Adrenal gland (tissue), 9 donors: ENCODE measurements at regions not wholly inside any gene's neighbourhood (a gene's known extent, or its start where the extent isn't known, plus 50 kb on each side); places are given as distances from the start of the nearest gene placed in this dataset.
"Not testable (repeated sequence)": the region's sequence is repeated elsewhere in the genome, so short reads cannot be mapped to it uniquely, and the experiment has no call there.

Experiments used
- DNase-seq, 7 donors: peaks; one replicate each; pipeline ENCODE4 v3.0.0-alpha.2; 2019 to 2020
- H3K27ac ChIP-seq, 5 donors: fragments of 200-600 bp; sonication (generic) in 4 of 5; 1 replicate in 3 of 5; 2 replicates in 2 of 5; pipeline versions ENCODE4 v1.5.1 to v1.8.0; 2016 to 2020; ENCODE audit warnings: mild to moderate bottlenecking in 1 of 5
- H3K27me3 ChIP-seq: fragments of 200-600 bp; 2 replicates; pipeline ENCODE4 v1.8.0; 2021
- H3K36me3 ChIP-seq, 2 donors: fragments of 200-600 bp; replicated peaks in 1 of 2; 1 replicate in 1 of 2; 2 replicates in 1 of 2; pipeline versions ENCODE4 v1.5.1 to v1.8.0; 2018 to 2022
- H3K4me1 ChIP-seq, 2 donors: fragments of 200-600 bp; replicated peaks in 1 of 2; 1 replicate in 1 of 2; 2 replicates in 1 of 2; pipeline versions ENCODE4 v1.5.1 to v1.8.0; 2018 to 2021
- H3K4me3 ChIP-seq, 4 donors: fragments of 200-600 bp; sonication (generic) in 3 of 4; one replicate each; pipeline ENCODE4 v1.5.1; 2016 to 2018
- H3K9me3 ChIP-seq, 3 donors: fragments of 200-600 bp; sonication (generic) in 1 of 3; replicated peaks in 1 of 3; 1 replicate in 2 of 3; 2 replicates in 1 of 3; pipeline versions ENCODE4 v1.5.1 to v1.8.0; 2016 to 2021
- CTCF ChIP-seq, 6 experiments: fragments of 450-650 bp in 4 of 6; fragments of 200-600 bp in 2 of 6; sonication (generic) in 1 of 6; IDR thresholded peaks; 1 replicate in 5 of 6; 2 replicates in 1 of 6; pipeline versions ENCODE4 v1.5.1 to v1.8.0; 2016 to 2021; ENCODE audit warnings: antibody characterized with exemption in 6 of 6, mild to moderate bottlenecking in 2 of 6, moderate library complexity in 1 of 6
- POLR2A ChIP-seq, 2 donors: fragments of 450-650 bp; IDR thresholded peaks; one replicate each; pipeline ENCODE4 v1.6.1; 2017; ENCODE audit warnings: antibody characterized with exemption in 2 of 2, mild to moderate bottlenecking in 2 of 2, moderate library complexity in 1 of 2
- whole genome bisulfite sequencing, 4 donors: extraction: QIAGEN DNeasy Blood & Tissue Kit in 2 of 4; methylation state at CpG; one replicate each; pipeline versions ENCODE4 v1.1.5 to v1.1.7; 2013 to 2017; 5-methylcytosine and 5-hydroxymethylcytosine counted together
- intact Hi-C, 2 donors: fragments of 100-400 bp; cut with DNase I; formaldehyde crosslinking; loops; one replicate each; pipeline versions ENCODE4 v1.14.1 to v1.15.0; 2022 to 2023
- donor health status: healthy with polysubstance abuse.
- donor health status: Bipolar disorder and iron deficiency.
- donor health status: DM: yes; HTN: yes; CAD: no.
- donor health status: DM: no; HTN: no; CAD: no.
- donor health status: DM: no; HTN: no; CAD: no.

- intact Hi-C loops = no loop called here
- WGBS, 4 donors = 53 to 62% (median 61%) methylated on average over 4 of the region's 4 CpGs
- no peak for TF ChIP-seq CTCF (IDR thresholded peaks at IDR 0.05)
- no peak for TF ChIP-seq POLR2A (IDR thresholded peaks at IDR 0.05)
These were observed 151.1 kb upstream of the WSCD1 start for GRCh38 chr17:5919089-5919488.

GRCh38 chr17:5921512-5922282 lies 148.5 kb upstream of the WSCD1 start:
- Histone ChIP-seq H3K27ac (no peak overlapping the region), H3K27me3 (no peaks in the 10 kb centered on the region), H3K4me3 (no peak overlapping the region), H3K36me3 (no peaks in the 10 kb centered on the region), H3K9me3 (no peaks in the 10 kb centered on the region), H3K4me1 (no peaks in the 10 kb centered on the region)
- intact Hi-C loops = no loop called here
- no peak for DNase-seq
- TF ChIP-seq CTCF (IDR thresholded peaks at IDR 0.05) = no peak
- TF ChIP-seq POLR2A (IDR thresholded peaks at IDR 0.05) = no peak
- 65 to 74% (median 68%) methylated on average over 10 to 13 of the region's 13 CpGs for WGBS, 4 donors

More at GRCh38 chr17:5919089-5919488, 151.1 kb upstream of the WSCD1 start:
- no peaks in the 10 kb centered on the region for H3K4me1 ChIP-seq
- no peak for DNase-seq
- no peaks in the 10 kb centered on the region for H3K27me3 ChIP-seq
- H3K4me3 ChIP-seq = no peak overlapping the region
- no peaks in the 10 kb centered on the region for H3K9me3 ChIP-seq
- H3K27ac ChIP-seq = no peak overlapping the region
- no peaks in the 10 kb centered on the region for H3K36me3 ChIP-seq

- DNase-seq = no peak
- no peak for TF ChIP-seq POLR2A (IDR thresholded peaks at IDR 0.05)
- no peak for TF ChIP-seq CTCF (IDR thresholded peaks at IDR 0.05)
- intact Hi-C loops = no loop called here
- WGBS, 4 donors = 85 to 95% (median 91%) methylated on average over 10 of the region's 10 CpGs
- H3K27ac ChIP-seq = no peak overlapping the region
- H3K4me1 ChIP-seq = no peaks in the 10 kb centered on the region
- H3K27me3 ChIP-seq = no peaks in the 10 kb centered on the region
- no peaks in the 10 kb centered on the region for H3K9me3 ChIP-seq
- H3K36me3 ChIP-seq = no peaks in the 10 kb centered on the region
- H3K4me3 ChIP-seq = no peak overlapping the region
These were observed 147.7 kb upstream of the WSCD1 start for GRCh38 chr17:5922476-5922875.

- no peak overlapping the region for H3K27ac ChIP-seq
- H3K9me3 ChIP-seq = no peaks in the 10 kb centered on the region
- no peak for DNase-seq
- intact Hi-C loops = no loop called here
- no peak overlapping the region for H3K4me3 ChIP-seq
- no peaks in the 10 kb centered on the region for H3K36me3 ChIP-seq
- TF ChIP-seq CTCF (IDR thresholded peaks at IDR 0.05) (no peak), POLR2A (IDR thresholded peaks at IDR 0.05) (no peak)
- 83 to 89% (median 87%) methylated on average over 6 to 10 of the region's 10 CpGs for WGBS, 4 donors
- no peaks in the 10 kb centered on the region for H3K4me1 ChIP-seq
- H3K27me3 ChIP-seq = no peaks in the 10 kb centered on the region
These were observed 140.5 kb upstream of the WSCD1 start for GRCh38 chr17:5929721-5930120.

GRCh38 chr17:5930555-5930954 lies 139.6 kb upstream of the WSCD1 start:
- H3K4me1 ChIP-seq, H3K9me3 ChIP-seq, DNase-seq, H3K4me3 ChIP-seq, H3K36me3 ChIP-seq, H3K27ac ChIP-seq, H3K27me3 ChIP-seq, intact Hi-C loops: not testable (repeated sequence)
- 39 to 89% (median 83%) methylated on average over 1 of the region's 1 CpG for WGBS, 4 donors
